HCT116 (cell line): ENCODE measurements at regions not wholly inside any gene's neighbourhood (a gene's known extent, or its start where the extent isn't known, plus 50 kb on each side); places are given as distances from the start of the nearest gene placed in this dataset.

Experiments
- ATAC-seq: fragments of 200-7000 bp; cut with Tn5 transposase; 2 replicates; pipeline ENCODE4 v1.9.1; 2020; ENCODE audit warnings: mild to moderate bottlenecking, moderate library complexity
- BruUV-seq: library from RNA; stranded (reverse); fragments of 400-500 nt; replicated peaks from 2 replicates; lab custom pipeline; 2021; lab: Mats Ljungman, UMichigan
- CTCF ChIA-PET: fragments of 300-600 bp; sonication (Branson Sonifier 250); formaldehyde crosslinking; loops from one replicate; lab custom pipeline; 2021; ENCODE audit warnings: antibody characterized with exemption; lab: Charles Lee
- POLR2A ChIA-PET: fragments of 300-600, 350-600 bp; sonication (Branson Sonifier 250); formaldehyde crosslinking; loops from one replicate; lab custom pipeline; 2021; ENCODE audit warnings: antibody characterized with exemption; lab: Charles Lee
- RAD21 ChIA-PET, 2 experiments: fragments of 300-600 bp; sonication (Branson Sonifier 250); formaldehyde crosslinking; loops; one replicate each; lab custom pipeline; 2023; ENCODE audit warnings: low total read pairs in 2 of 2; ENCODE audit not compliant: uncharacterized antibody in 2 of 2, unreplicated experiment in 2 of 2, low non-redundant PET in 1 of 2; lab: Charles Lee
- DNase-seq: peaks from one replicate; pipeline ENCODE4 v3.0.0-alpha.2; 2010; ENCODE audit warnings: low read depth, low spot score
- H2AFZ ChIP-seq: fragments of 200-600 bp; shearing (Covaris generic), sonication (generic); 2 replicates; pipeline ENCODE4 v1.6.1; 2017; ENCODE audit warnings: low read depth, mixed run types, mixed read lengths, antibody characterized with exemption, low read length; ENCODE audit not compliant: poor library complexity, severe bottlenecking
- H3K27ac ChIP-seq: 2 replicates; pipeline ENCODE4 v1.5.1; 2012; ENCODE audit warnings: low read depth, low read length
- H3K27me3 ChIP-seq: fragments of 200-600 bp; sonication (generic); 2 replicates; pipeline ENCODE4 v1.6.1; 2016; ENCODE audit warnings: mixed run types, low read length, mixed read lengths; ENCODE audit not compliant: insufficient read depth
- H3K36me3 ChIP-seq, 2 experiments: fragments of 200-500 bp in 1 of 2; fragments of 200-600 bp in 1 of 2; sonication (Bioruptor generic) in 1 of 2; sonication (generic) in 1 of 2; 2 replicates each; pipeline versions ENCODE4 v1.5.1 to v1.6.1; 2014 to 2016; ENCODE audit warnings: low read length in 2 of 2, inconsistent platforms in 1 of 2, mixed read lengths in 1 of 2, mixed run types in 1 of 2; ENCODE audit not compliant: insufficient read depth in 2 of 2, control insufficient read depth in 1 of 2
- H3K4me1 ChIP-seq, 2 experiments: fragments of 200-600 bp in 1 of 2; sonication (generic) in 1 of 2; 2 replicates each; pipeline versions ENCODE4 v1.5.1 to v1.6.1; 2012 to 2017; ENCODE audit warnings: low read length in 2 of 2, inconsistent platforms in 1 of 2, mild to moderate bottlenecking in 1 of 2, mixed read lengths in 1 of 2, mixed run types in 1 of 2, moderate library complexity in 1 of 2; ENCODE audit not compliant: insufficient read depth in 2 of 2, control insufficient read depth in 1 of 2
- H3K4me2 ChIP-seq: fragments of 200-600 bp; sonication (generic); 2 replicates; pipeline ENCODE4 v1.6.1; 2017; ENCODE audit warnings: mixed run types, low read length, mixed read lengths
- H3K4me3 ChIP-seq, 2 experiments: fragments of 200-600 bp in 1 of 2; sonication (generic) in 1 of 2; replicated peaks in 1 of 2; 2 replicates each; pipeline ENCODE4 v1.5.1; 2011 to 2016; ENCODE audit warnings: low read length in 2 of 2, control low read depth in 1 of 2, low read depth in 1 of 2, mild to moderate bottlenecking in 1 of 2, mixed read lengths in 1 of 2, mixed run types in 1 of 2
- H3K79me2 ChIP-seq: fragments of 200-600 bp; sonication (generic); 2 replicates; pipeline ENCODE4 v1.6.1; 2017; ENCODE audit warnings: mild to moderate bottlenecking, mixed run types, low read length, moderate library complexity, mixed read lengths; ENCODE audit not compliant: insufficient read depth
- H3K9ac ChIP-seq: fragments of 200-600 bp; sonication (generic); 2 replicates; pipeline ENCODE4 v1.6.1; 2016; ENCODE audit warnings: low read length, mixed read lengths
- H3K9me2 ChIP-seq: fragments of 200-600 bp; sonication (generic), shearing (Covaris generic); 2 replicates; pipeline ENCODE4 v1.6.1; 2017; ENCODE audit warnings: mixed run types, mild to moderate bottlenecking, moderate library complexity; ENCODE audit not compliant: insufficient read depth
- H3K9me3 ChIP-seq, 2 experiments: fragments of 200-500 bp in 1 of 2; fragments of 200-600 bp in 1 of 2; sonication (Bioruptor generic) in 1 of 2; sonication (generic) in 1 of 2; 2 replicates each; pipeline ENCODE4 v1.6.1; 2014 to 2017; ENCODE audit warnings: low read length in 2 of 2, mixed read lengths in 2 of 2, inconsistent platforms in 1 of 2, low read depth in 1 of 2, mild to moderate bottlenecking in 1 of 2, mixed run types in 1 of 2, moderate library complexity in 1 of 2; ENCODE audit not compliant: control insufficient read depth in 1 of 2, insufficient read depth in 1 of 2
- H4K20me1 ChIP-seq: fragments of 200-600 bp; sonication (generic), shearing (Covaris generic); 2 replicates; pipeline ENCODE4 v1.6.1; 2017; ENCODE audit warnings: mixed run types, mild to moderate bottlenecking, moderate library complexity; ENCODE audit not compliant: insufficient read depth
- ATF3 ChIP-seq: IDR thresholded peaks from 2 replicates; pipeline ENCODE4 v1.6.1; 2012
- CBX3 ChIP-seq: IDR thresholded peaks from 2 replicates; pipeline ENCODE4 v1.6.1; 2012; ENCODE audit warnings: low read depth
- EGR1 ChIP-seq: IDR thresholded peaks from 2 replicates; pipeline ENCODE4 v1.6.1; 2012; ENCODE audit warnings: low read depth
- EZH2 ChIP-seq: fragments of 200-600 bp; sonication (generic); IDR thresholded peaks from 2 replicates; pipeline ENCODE4 v1.6.1; 2017; ENCODE audit warnings: antibody characterized with exemption, mixed run types
- EZH2phosphoT487 ChIP-seq: fragments of 200-600 bp; IDR thresholded peaks from 2 replicates; pipeline ENCODE4 v1.6.1; 2018; ENCODE audit warnings: antibody characterized with exemption, borderline replicate concordance
- MAX ChIP-seq: IDR thresholded peaks from 2 replicates; pipeline ENCODE4 v1.6.1; 2012
- POLR2A ChIP-seq: IDR thresholded peaks from 2 replicates; pipeline ENCODE4 v1.7.0; 2011; ENCODE audit warnings: borderline replicate concordance; ENCODE audit not compliant: insufficient read depth, insufficient read length; ENCODE audit errors: extremely low read depth
- POLR2AphosphoS5 ChIP-seq: IDR thresholded peaks from 2 replicates; pipeline ENCODE4 v1.6.1; 2011; ENCODE audit warnings: mild to moderate bottlenecking, low read depth, low read length, moderate library complexity
- RAD21 ChIP-seq: IDR thresholded peaks from 2 replicates; pipeline ENCODE4 v1.6.1; 2012; ENCODE audit warnings: low read depth, mild to moderate bottlenecking
- SIN3A ChIP-seq: IDR thresholded peaks from 2 replicates; pipeline ENCODE4 v1.6.1; 2012; ENCODE audit warnings: low read depth
- SP1 ChIP-seq: IDR thresholded peaks from 2 replicates; pipeline ENCODE4 v1.6.1; 2012; ENCODE audit warnings: low read depth
- SRF ChIP-seq: IDR thresholded peaks from 2 replicates; pipeline ENCODE4 v1.6.1; 2012; ENCODE audit warnings: low read depth
- TCF7L2 ChIP-seq: IDR thresholded peaks from 2 replicates; pipeline ENCODE4 v1.7.0; 2011; ENCODE audit warnings: borderline replicate concordance, inconsistent platforms; ENCODE audit not compliant: insufficient read depth, insufficient read length; ENCODE audit errors: extremely low read depth
- YY1 ChIP-seq: IDR thresholded peaks from 2 replicates; pipeline ENCODE4 v1.6.1; 2011; ENCODE audit warnings: low read length, low read depth, moderate library complexity, mild to moderate bottlenecking; ENCODE audit not compliant: insufficient replicate concordance; ENCODE audit errors: extremely low read depth
- ZBTB33 ChIP-seq: IDR thresholded peaks from 2 replicates; pipeline ENCODE4 v1.6.1; 2011; ENCODE audit warnings: mild to moderate bottlenecking, low read length, moderate library complexity; ENCODE audit not compliant: insufficient replicate concordance; ENCODE audit errors: extremely low read depth
- ZFX ChIP-seq: fragments of 450-650 bp; IDR thresholded peaks from 2 replicates; pipeline ENCODE4 v1.6.1; 2017
- ZNF274 ChIP-seq: fragments of 200-500 bp; sonication (Bioruptor generic); IDR thresholded peaks from 2 replicates; pipeline ENCODE4 v1.6.1; 2014; ENCODE audit warnings: mild to moderate bottlenecking, low read depth, low read length, inconsistent platforms
- intact Hi-C: fragments of 100-400 bp; cut with micrococcal nuclease; formaldehyde crosslinking; loops from 2 replicates; pipeline ENCODE4 v1.10.0; 2022

GRCh38 chr10:130772676-130773075 lies 538.8 kb downstream of the TCERG1L start:
- no peak overlapping the region for H3K4me3 ChIP-seq
- no peak overlapping the region for H2AFZ ChIP-seq
- no TSS peak for BruUV-seq
- H3K27ac ChIP-seq: no peak overlapping the region
- ChIA-PET CTCF (no interaction called here), RAD21 (no interaction called here), POLR2A (no interaction called here)
- H3K9ac ChIP-seq: no peak overlapping the region
- no peak for ATAC-seq
- intact Hi-C loops: no loop called here
- H3K27me3 ChIP-seq: no peaks in the 10 kb centered on the region
- no peaks in the 10 kb centered on the region for H4K20me1 ChIP-seq
- H3K4me2 ChIP-seq: no peak overlapping the region
- H3K4me1 ChIP-seq: no peaks in the 10 kb centered on the region
- H3K79me2 ChIP-seq: no peaks in the 10 kb centered on the region
- H3K9me3 ChIP-seq: no peaks in the 10 kb centered on the region
- no peak for DNase-seq
- H3K9me2 ChIP-seq: no peaks in the 10 kb centered on the region
- TF ChIP-seq YY1 (no peak), SP1 (no peak), SIN3A (no peak), EZH2 (no peak), RAD21 (no peak)
- H3K36me3 ChIP-seq: no peaks in the 10 kb centered on the region

GRCh38 chr10:130773941-130774340 lies 537.6 kb downstream of the TCERG1L start:
- Histone ChIP-seq H3K4me2 (no peak overlapping the region), H2AFZ (no peak overlapping the region), H3K36me3 (no peaks in the 10 kb centered on the region), H3K9me3 (no peaks in the 10 kb centered on the region), H3K9me2 (no peaks in the 10 kb centered on the region), H3K4me1 (no peaks in the 10 kb centered on the region), H4K20me1 (no peaks in the 10 kb centered on the region), H3K4me3 (no peak overlapping the region), H3K9ac (no peak overlapping the region), H3K27ac (no peak overlapping the region), H3K79me2 (no peaks in the 10 kb centered on the region), H3K27me3 (no peaks in the 10 kb centered on the region)
- RAD21 ChIA-PET: no interaction called here
- BruUV-seq: no TSS peak
- CTCF ChIA-PET: no interaction called here
- DNase-seq (no peak), ATAC-seq (no peak)
- intact Hi-C loops: no loop called here
- POLR2A ChIA-PET: no interaction called here
- TF ChIP-seq ZNF274 (no peak), EZH2phosphoT487 (no peak), SIN3A (no peak), CBX3 (no peak), POLR2A (no peak), ATF3 (no peak), SRF (no peak), EZH2 (no peak), EGR1 (no peak), SP1 (no peak), TCF7L2 (no peak), POLR2AphosphoS5 (no peak), ZFX (no peak), RAD21 (no peak), ZBTB33 (no peak), MAX (no peak)
